ENCODE measurements at regions not wholly inside any gene's neighbourhood (a gene's known extent, or its start where the extent isn't known, plus 50 kb on each side); places are given as distances from the start of the nearest gene placed in this dataset.

- no peak for DNase-seq (ENCODE audit: low spot score)
These were observed 149.9 kb upstream of the IRF2BP2 start for GRCh38 chr1:234759888-234760287.

DNA sequence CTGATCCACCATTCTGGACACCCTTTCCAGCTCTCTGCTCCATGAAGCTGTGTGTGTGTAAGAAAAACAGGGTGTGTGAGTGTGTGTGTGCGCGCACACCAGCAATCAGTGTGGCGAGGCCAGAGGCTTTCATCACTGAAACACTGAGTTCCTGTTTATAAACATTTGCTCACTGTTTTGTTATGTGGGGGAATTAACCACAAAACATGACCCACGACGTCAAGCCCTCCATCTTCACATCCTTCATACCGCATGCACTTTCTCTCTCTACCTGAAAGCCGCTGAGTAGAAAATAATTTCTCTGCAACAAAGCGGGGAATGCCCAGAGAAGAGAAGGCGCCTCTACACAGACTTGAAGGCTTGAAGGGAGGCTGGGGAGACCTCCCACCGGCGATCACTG lies 148.9 kb upstream of the IRF2BP2 start:
- no peak for DNase-seq (ENCODE audit: low spot score)

DNA sequence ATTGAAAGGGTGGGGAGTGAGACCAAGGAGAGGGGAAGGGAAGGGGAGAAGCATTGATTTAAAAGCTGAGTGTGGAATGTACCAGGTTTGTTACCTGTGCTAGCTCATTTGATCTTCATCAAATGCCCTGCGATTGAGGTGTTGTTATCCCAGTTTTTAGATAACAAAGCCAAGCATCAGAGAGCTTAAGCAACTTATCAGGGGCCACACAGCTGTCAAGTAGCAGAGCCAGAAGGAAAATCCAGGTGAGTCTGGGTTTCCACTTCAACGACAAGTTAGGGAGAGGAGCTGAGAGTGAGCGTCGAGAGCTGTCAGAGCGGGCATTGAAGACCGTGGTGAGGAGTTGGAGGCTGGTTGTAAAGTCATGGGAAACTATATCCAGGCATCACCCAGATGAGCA lies 146.9 kb upstream of the IRF2BP2 start:
- no peak for DNase-seq (ENCODE audit: low spot score)

DNA sequence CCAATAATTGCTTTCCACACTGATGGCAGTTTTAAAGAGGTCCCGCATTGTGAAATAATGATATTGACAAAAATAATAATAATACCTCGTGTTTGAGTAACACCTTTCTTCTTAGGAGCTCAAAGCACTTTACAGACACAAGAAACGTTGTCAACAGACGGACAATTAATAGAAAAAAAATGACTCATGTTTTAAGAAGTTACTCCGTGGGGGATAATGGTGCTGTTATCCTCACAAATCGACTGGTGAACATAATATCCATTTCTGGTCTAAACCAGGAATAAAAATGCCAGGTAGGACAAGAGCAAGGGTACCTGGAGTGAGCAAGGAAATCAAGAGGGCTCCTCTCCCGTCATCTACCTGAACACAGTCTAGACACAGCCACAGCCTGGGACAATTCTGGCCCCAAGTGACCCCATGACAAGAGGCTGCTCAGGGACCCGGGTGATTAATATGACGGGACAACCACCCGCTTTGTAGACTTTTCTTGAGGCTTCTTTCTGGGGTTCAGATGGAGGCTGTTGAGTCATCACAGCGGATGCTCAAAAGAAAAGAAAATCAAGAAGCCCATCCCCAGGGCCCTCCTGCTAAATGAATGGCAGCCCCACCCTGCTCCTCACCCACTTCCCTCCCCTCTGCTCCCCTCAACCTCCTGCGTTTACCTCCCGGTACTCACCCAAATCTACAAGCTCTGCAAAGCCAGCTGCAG lies 146.2 kb upstream of the IRF2BP2 start:
- no peak for DNase-seq (ENCODE audit: low spot score)

DNA sequence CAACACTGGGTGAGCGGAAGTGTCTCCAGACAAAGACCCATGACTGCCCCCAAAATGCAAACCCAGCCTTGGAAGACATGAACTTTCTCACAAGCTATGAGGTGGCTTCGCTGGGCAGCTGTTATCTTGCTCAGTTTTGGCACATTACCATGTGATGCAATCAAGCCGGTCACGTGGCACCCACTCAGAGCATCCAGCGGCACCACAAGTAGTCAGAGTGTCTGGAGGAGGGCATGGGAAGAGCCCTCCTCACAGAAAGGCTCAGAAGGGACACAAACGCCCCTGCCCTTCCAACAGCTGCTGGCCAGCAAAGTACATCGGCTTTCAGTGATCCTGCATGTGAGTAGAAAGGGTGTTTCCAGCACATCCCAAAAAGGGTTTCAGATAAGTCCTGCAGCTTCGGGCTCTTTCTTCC lies 145.5 kb upstream of the IRF2BP2 start:
- no peak for DNase-seq (ENCODE audit: low spot score)

DNA sequence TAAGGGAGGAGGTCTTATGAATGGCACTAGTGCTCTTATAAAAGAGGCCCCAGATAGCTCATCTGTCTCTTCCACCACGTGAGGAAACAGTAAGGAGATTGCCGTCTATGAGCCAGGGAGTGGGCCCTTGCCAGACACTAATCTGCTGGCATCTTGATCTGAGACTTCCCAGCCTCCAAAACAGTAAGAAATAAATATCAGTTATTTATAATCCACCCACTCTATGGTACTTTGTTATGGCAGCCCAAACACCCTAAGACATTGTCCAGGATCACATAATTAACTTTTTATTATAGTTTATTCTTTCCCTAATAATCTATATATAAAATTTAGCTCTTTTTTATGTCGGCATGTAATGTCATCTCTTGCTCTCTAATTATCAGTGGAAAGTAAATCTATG lies 144.0 kb upstream of the IRF2BP2 start:
- no peak for DNase-seq (ENCODE audit: low spot score)

DNA sequence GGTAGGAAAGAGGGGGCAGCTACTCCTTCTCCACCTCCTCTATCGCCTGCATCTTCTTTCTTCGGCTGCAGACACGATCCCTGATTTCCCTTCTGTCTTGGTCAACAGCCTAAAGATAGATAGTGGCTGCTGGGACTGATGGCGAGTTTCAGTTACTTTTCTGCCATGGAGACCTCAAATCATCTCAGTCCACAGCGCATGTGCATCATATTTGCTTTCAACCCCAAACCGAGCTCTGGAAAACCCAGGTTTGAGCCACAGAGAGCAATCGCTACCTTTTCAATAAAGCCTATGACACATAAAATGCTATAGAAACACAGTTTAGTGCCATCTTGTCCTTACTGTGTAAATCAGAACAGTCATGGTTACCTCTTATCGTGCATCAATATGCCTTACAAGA lies 142.9 kb upstream of the IRF2BP2 start:
- no peak for DNase-seq (ENCODE audit: low spot score)

DNA sequence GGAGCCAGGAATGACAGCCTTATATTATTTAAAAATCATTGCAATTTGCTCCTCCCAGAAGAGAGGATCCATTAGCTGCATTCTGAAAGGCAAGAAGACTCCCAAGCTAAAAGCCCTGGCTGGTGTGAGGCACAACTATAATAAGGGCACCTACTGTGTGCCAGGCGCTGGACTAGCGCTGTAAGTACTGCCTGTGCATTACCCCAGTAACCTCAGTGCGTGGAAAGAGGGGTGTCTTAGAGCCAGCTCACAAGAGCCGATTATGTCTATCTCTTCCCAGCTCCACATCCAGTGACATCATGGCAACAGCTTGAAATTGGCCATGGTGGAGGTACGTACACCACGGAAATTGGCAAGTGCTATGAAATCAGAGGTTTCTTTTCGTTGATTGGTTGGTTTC lies 141.7 kb upstream of the IRF2BP2 start:
- DNase-seq (ENCODE audit: low spot score) = no peak

- DNase-seq (ENCODE audit: low spot score) = no peak
These were observed 141.1 kb upstream of the IRF2BP2 start for GRCh38 chr1:234750922-234751627.

DNA sequence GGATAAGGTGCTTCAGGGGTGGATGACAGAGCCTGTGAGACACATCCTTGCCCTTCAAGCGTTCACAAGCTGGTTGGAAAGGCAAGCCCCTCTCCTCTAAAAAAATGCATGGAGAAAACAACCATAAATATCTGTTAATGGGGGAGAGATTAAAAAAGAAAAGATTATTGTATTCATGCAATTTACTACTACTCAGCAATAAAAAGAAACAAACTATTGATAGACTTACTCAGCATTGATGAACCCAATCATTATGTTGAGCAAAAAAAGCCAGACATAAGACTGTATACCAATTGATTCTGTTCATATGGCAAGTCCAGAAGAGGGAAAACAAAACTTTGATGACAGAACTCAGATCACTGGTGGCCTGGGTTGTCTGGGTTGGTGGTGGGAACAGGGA lies 138.7 kb upstream of the IRF2BP2 start:
- no peak for DNase-seq (ENCODE audit: low spot score)

GRCh38 chr1:234748066-234748465 lies 138.1 kb upstream of the IRF2BP2 start:
- DNase-seq (ENCODE audit: low spot score) = no peak

- DNase-seq (ENCODE audit: low spot score) = no peak
These were observed 136.8 kb upstream of the IRF2BP2 start for GRCh38 chr1:234746798-234747196.

- DNase-seq (ENCODE audit: low spot score) = no peak
These were observed 136.1 kb upstream of the IRF2BP2 start for GRCh38 chr1:234745844-234746797.

DNA sequence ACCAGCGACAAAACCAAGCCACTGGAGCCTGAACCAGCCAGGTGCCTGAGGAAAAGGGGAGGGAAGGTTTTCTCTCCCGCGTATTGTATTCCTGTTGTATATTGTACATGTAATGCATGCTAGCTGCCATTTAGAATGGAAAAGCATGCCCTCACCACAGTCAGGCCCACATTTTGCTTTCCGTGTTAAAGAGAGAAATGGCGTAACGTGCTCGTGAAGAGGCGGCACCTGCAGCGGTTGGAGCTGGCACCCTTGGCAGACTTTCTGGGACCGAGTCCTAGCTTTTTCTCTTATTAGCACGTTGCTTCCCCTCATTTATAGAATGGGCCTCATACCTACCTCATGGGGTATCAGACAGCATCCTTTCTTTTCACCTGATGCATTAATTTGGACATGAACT lies 135.3 kb upstream of the IRF2BP2 start:
- no peak for DNase-seq (ENCODE audit: low spot score)

DNA sequence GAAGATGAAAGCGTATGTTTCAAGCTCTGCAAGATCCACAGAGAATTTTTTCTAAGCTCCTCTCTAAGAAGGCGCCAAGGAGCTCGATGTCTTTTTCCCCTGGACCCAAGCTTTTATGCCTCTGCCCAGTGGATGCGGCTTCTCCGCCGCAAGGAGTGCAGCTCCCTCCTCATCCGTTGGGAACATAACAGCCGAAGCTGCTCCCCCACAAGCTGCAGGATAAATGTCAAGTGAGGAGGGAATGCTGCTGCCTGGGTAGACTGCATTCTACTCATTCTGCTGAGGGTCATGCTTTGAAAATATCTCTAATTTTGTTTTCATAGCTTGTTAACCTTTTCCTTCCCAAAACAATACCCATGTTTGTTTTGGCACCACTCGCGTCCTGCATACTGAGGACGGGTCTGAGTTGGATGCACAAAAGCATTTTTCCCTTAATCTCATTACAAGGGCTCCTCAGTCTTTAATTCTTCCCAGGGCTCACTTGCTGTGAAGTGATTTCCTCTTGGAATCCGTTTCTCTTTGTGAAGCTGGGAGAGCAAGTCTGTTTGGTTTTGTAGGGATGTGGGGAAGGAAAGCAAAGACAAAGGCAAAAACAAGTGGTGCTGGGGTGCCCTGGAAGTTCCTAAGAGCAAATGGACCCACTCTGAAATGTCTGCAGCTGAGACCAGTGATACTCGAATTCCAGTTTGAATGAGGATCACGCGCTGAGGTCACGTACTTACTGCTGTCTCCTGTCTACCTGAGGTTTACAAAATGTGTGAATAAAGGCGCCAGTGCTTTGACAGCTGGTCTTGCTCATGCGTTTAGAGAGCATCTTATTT lies 134.0 kb upstream of the IRF2BP2 start:
- DNase-seq (ENCODE audit: low spot score) = no peak

- no peak for DNase-seq (ENCODE audit: low spot score)
These were observed 132.6 kb upstream of the IRF2BP2 start for GRCh38 chr1:234742622-234743021.

GRCh38 chr1:234737967-234738314 lies 128.0 kb upstream of the IRF2BP2 start:
- DNase-seq (ENCODE audit: low spot score) = no peak

DNA sequence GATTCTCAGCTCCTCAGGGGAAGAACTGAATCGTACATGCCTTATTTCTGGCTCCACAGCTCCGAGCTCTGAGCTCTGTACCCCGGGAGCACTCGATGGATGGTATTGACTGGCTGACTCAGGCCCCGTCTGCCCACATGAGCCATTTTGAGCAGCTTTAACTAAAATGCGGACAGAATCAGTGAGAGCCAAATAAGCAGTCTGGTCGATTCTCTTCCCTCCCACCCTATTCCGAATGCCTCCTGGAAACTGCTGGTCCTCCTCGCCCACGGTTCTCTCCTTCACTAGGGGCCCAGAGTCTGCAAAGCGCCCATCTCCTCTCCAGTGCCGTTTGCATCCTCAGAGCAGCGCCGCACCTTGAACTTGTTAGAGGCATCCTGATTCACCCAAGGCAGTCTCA lies 125.9 kb upstream of the IRF2BP2 start:
- DNase-seq (ENCODE audit: low spot score) = no peak

DNA sequence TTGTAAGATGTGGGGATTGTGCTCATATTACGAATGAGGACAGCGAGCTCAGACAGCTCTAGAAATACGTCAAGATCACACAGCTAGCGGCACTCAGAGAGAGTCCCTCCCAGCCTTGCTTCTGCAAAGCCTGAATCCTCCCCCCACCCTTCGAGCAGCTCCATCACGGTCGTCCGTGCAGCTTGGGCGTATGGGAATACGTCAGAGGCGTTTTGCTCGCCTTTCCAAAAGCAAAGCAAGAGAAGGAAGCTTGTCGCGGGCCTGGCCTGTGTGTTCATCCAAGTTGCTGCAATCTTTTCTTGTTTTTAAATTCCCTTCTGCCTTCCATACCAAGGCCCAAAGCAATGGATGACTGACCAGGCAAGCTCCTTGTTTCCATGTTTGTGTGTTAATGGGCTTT lies 125.5 kb upstream of the IRF2BP2 start:
- DNase-seq (ENCODE audit: low spot score) = no peak

GRCh38 chr1:234734869-234735268 lies 124.9 kb upstream of the IRF2BP2 start:
- peak; percentile 60 for DNase-seq (ENCODE audit: low spot score)

- no peak for DNase-seq (ENCODE audit: low spot score)
These were observed 124.4 kb upstream of the IRF2BP2 start for GRCh38 chr1:234734412-234734835.

DNA sequence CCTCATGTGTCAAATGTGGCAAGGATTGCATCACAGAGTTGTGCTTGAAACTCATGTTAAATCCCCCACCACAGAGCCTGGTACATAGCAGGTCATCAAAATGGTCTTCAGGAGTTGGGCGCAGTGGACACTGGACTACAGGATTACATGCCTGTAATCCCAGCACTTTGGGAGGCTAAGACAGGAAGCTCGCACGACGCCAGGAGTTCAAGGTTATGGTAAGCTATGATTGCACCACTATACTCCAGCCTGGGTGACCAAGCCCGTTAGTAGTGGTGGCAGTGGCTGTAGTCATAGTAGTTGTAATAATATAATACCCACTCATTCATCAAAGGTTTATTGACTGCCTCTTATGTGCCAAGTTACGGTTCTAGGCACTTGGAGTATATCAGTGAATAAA lies 123.4 kb upstream of the IRF2BP2 start:
- no peak for DNase-seq (ENCODE audit: low spot score)

Data from SW480 (cell line).